Stimulated activated CD8-positive, alpha-beta memory T cell treated with anti-CD3 and anti-CD28 coated beads, Interleukin-7, amount 100 ng/mL, for 1 hour (primary cell): ENCODE measurements at regions not wholly inside any gene's neighbourhood (a gene's known extent, or its start where the extent isn't known, plus 50 kb on each side); places are given as distances from the start of the nearest gene placed in this dataset.

Experiments
- DNase-seq, 2 donors: peaks; one replicate each; pipeline ENCODE4 v3.0.0-alpha.2; 2020; ENCODE audit warnings: low read depth in 2 of 2

GRCh38 chr15:97600190-97600589 lies 360.3 kb upstream of the ARRDC4 start:
- DNase-seq, result no peak

GRCh38 chr15:97604677-97605076 lies 355.8 kb upstream of the ARRDC4 start:
- no peak for DNase-seq

- DNase-seq, result no peak
Measured at GRCh38 chr15:97615114-97615513, 345.4 kb upstream of the ARRDC4 start.

- DNase-seq, result no peak
Measured at GRCh38 chr15:97623091-97623661, 337.3 kb upstream of the ARRDC4 start.

- DNase-seq, result no peak
Measured at GRCh38 chr15:97627634-97628033, 332.9 kb upstream of the ARRDC4 start.

GRCh38 chr15:97645758-97646157 lies 314.7 kb upstream of the ARRDC4 start:
- DNase-seq, result no peak

GRCh38 chr15:97648728-97649127 lies 311.8 kb upstream of the ARRDC4 start:
- DNase-seq, result no peak

GRCh38 chr15:97652041-97652440 lies 308.5 kb upstream of the ARRDC4 start:
- no peak for DNase-seq

- DNase-seq, result no peak
Measured at GRCh38 chr15:97652700-97653167, 307.8 kb upstream of the ARRDC4 start.

GRCh38 chr15:97653896-97654295 lies 306.6 kb upstream of the ARRDC4 start:
- DNase-seq, result no peak

GRCh38 chr15:97654481-97655076 lies 305.9 kb upstream of the ARRDC4 start:
- DNase-seq, result no peak

- no peak for DNase-seq
Measured at GRCh38 chr15:97661796-97662195, 298.7 kb upstream of the ARRDC4 start.

- no peak for DNase-seq
Measured at GRCh38 chr15:97672586-97672985, 287.9 kb upstream of the ARRDC4 start.

- DNase-seq, result no peak
Measured at GRCh38 chr15:97678656-97679055, 281.8 kb upstream of the ARRDC4 start.

GRCh38 chr15:97679106-97679688 lies 281.3 kb upstream of the ARRDC4 start:
- no peak for DNase-seq

- DNase-seq, result no peak
Measured at GRCh38 chr15:97680606-97681220, 279.8 kb upstream of the ARRDC4 start.

- no peak for DNase-seq
Measured at GRCh38 chr15:97683831-97684230, 276.7 kb upstream of the ARRDC4 start.

- DNase-seq, result no peak
Measured at GRCh38 chr15:97684249-97684648, 276.3 kb upstream of the ARRDC4 start.

- no peak for DNase-seq
Measured at GRCh38 chr15:97686324-97686723, 274.2 kb upstream of the ARRDC4 start.

- DNase-seq, result no peak
Measured at GRCh38 chr15:97687654-97688053, 272.8 kb upstream of the ARRDC4 start.

GRCh38 chr15:97688177-97688576 lies 272.3 kb upstream of the ARRDC4 start:
- DNase-seq, result no peak

- DNase-seq, result no peak
Measured at GRCh38 chr15:97688886-97689285, 271.6 kb upstream of the ARRDC4 start.

GRCh38 chr15:97691078-97691477 lies 269.4 kb upstream of the ARRDC4 start:
- no peak for DNase-seq
